GM12873 (cell line): ENCODE measurements at regions not wholly inside any gene's neighbourhood (a gene's known extent, or its start where the extent isn't known, plus 50 kb on each side); places are given as distances from the start of the nearest gene placed in this dataset.

Experiments
- TF ChIP-seq, protein P1 (sequence below): IDR thresholded peaks from 2 replicates; pipeline ENCODE4 v1.5.1; 2012; ENCODE audit warnings: low read depth, mild to moderate bottlenecking, moderate library complexity, low read length, control low read depth; ENCODE audit not compliant: insufficient read depth; ENCODE audit errors: missing control alignments

- TF ChIP-seq, protein P1, sequence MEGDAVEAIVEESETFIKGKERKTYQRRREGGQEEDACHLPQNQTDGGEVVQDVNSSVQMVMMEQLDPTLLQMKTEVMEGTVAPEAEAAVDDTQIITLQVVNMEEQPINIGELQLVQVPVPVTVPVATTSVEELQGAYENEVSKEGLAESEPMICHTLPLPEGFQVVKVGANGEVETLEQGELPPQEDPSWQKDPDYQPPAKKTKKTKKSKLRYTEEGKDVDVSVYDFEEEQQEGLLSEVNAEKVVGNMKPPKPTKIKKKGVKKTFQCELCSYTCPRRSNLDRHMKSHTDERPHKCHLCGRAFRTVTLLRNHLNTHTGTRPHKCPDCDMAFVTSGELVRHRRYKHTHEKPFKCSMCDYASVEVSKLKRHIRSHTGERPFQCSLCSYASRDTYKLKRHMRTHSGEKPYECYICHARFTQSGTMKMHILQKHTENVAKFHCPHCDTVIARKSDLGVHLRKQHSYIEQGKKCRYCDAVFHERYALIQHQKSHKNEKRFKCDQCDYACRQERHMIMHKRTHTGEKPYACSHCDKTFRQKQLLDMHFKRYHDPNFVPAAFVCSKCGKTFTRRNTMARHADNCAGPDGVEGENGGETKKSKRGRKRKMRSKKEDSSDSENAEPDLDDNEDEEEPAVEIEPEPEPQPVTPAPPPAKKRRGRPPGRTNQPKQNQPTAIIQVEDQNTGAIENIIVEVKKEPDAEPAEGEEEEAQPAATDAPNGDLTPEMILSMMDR = no peak
Measured at GRCh38 chr2:122098306-122098705, 342.9 kb downstream of the TSN start.

DNA sequence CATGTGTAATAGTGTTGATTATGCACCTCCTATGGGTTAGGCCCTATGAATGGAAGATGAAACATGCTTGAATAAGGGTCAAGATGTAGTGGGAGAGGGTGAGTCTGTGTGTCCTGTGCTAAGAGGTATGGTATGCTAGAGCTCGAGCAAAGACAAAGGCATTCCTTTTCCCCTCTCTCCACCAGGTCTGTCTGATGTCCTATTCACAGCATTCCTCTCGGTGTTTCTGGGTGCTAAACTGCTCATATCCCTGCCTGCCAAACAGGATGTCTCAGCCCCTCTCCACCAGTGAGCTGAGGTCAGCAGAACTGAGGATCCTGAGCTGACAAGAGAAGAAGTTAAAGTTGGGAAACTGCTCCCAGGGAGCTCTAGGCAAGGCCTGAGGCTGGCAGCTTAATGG lies 344.9 kb downstream of the TSN start:
- TF ChIP-seq, protein P1 = no peak

- TF ChIP-seq, protein P1 = no peak
Measured at GRCh38 chr2:122100756-122101155, 345.3 kb downstream of the TSN start.

- TF ChIP-seq, protein P1 = no peak
Measured at GRCh38 chr2:122101319-122101718, 345.9 kb downstream of the TSN start.

- TF ChIP-seq, protein P1 = no peak
Measured at GRCh38 chr2:122105171-122105876, 349.9 kb downstream of the TSN start.

- TF ChIP-seq, protein P1 = no peak
Measured at GRCh38 chr2:122105877-122106206, 350.4 kb downstream of the TSN start.

DNA sequence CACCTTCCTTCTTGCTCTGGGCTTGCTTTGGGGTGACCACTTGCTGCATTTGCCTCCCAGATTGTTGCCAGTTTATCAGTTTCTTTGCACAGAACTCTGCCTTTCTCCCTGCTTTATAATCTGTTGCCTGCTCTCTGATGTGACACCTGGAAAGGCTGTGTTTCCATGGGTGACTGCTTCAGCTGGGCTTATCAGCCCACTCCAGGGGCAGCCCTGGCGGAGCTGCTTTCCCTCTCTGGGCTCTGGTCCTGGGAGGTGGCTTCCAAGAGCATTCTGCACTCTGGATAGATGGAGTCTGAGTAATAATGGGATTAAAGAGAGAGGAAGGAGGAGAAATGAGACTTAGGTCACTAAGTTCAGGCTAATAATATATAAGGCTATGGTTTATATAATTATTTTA lies 352.7 kb downstream of the TSN start:
- TF ChIP-seq, protein P1 = no peak
